GM21717 (cell line): ENCODE measurements at regions not wholly inside any gene's neighbourhood (a gene's known extent, or its start where the extent isn't known, plus 50 kb on each side); places are given as distances from the start of the nearest gene placed in this dataset.
"Not testable (repeated sequence)": the region's sequence is repeated elsewhere in the genome, so short reads cannot be mapped to it uniquely, and the experiment has no call there.

Experiments used
- ATAC-seq: cut with Tn5 transposase; IDR thresholded peaks from one replicate; pipeline ENCODE4 v1.9.1; 2021; ENCODE audit warnings: mild to moderate bottlenecking, moderate library complexity; ENCODE audit not compliant: unreplicated experiment

DNA sequence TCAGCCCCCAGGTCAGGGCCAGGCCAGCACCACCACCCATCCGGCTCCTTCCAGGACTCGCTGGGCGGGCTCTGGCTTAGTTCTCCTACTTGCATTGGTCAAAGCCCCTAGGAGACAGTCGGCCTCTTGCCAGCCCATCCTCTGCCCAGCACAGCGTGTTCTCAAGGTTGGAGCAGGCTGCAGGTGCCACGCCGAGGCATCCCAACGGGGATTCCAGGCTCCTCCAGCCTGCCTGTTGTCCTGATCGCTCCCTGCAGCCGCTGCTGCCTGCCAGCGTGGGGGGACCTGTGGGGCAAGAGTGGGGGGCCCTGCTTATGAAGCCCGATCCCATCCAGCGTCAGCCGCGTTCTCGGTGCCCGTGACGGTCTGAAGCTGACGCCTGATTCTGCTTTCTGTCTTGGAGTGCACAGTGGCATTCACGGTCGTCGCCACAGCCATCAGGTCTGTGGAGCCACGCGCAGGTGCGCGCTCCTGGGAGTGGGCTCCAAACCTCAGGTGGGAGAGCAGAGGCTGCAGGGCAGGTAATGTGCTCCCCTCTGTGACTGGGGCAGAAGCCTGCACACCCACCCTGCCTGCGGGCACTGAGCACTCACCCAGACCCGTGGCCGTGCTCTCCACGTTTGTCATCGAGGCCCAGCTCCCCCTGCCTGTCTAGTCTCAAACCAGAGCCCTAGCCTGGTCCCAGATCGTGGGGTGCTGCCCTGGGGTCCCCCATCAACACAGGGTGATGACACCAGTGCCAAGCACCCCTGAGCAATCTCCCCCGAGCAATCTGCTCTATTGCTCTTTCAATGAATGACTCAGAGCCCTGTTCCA, 991.6 kb downstream of the BRD1 start:
- ATAC-seq: no peak

DNA sequence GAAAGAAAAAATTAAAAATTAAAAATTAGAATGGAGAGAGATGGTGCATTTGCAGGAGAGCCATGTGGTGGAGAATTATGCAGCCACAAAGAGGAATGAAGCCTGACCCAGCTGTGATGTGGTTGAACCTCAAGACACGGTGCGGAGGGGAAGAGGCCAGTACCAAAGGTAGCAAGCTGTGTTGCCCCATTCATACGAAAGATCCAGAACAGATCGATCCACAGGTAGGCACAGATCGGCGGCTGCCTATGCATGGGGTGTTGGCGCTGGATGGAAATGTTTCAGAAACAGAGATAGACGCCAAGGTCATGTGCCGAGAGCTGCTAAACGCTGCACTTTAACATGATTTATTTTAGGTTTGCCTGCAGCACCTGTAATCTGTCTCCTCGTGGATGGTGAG, 992.3 kb downstream of the BRD1 start:
- no peak for ATAC-seq

DNA sequence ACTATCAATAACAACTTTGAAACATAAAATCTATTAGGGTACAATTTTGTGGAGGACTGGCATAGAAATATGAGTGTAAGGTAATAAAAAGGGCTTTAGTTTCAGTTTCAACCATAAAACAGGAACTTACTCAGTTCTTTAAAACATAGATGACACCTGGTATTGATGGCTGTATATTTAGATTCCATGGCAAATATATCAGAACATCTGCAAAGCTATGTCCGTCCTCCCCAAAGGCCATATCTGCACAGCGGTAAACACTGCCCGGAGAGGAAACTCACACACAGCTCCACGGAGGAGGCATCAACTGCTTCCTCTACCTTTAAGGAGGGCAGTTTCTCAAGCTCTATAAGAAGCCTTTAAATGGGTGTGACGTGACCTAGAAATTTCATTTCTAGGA, 993.3 kb downstream of the BRD1 start:
- no peak for ATAC-seq

DNA sequence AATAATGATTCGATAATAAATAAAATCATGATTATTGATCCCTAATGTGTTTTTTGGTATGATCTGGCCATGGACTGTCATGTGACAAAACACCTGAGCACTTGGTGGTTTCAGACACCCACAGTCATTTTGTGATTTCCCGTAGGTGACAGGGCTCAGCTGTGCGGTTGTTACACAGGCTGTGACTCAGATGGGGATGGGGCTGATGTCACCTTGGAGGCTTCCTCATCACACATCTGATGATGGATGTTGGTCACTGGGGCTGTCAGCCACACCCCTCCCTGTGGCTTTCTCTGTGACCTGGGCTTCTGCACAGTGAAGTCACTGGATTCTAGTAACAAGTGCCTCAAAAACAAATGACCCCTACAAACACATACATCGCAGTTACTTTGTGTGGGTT, 995.1 kb downstream of the BRD1 start:
- no peak for ATAC-seq

DNA sequence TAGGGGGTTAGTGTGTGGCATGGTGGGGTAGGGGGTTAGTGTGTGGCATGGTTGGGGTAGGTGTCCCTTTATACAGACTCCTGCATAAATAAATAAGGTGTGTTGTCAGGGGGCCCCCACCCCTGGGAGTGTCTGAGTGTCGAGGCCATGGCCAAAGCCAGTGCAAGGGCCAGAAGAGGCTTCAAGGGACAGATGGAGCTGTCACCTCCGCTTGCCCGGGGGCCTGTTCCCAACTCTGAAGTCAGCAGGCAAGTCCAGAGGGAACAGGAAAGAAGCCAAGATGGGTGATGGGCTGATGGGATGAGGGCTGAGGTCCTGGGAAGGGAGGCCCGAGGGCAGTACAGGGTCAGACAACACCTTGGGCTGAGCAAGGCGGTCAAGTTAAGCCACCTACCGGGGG, 997.8 kb downstream of the BRD1 start:
- ATAC-seq: no peak

DNA sequence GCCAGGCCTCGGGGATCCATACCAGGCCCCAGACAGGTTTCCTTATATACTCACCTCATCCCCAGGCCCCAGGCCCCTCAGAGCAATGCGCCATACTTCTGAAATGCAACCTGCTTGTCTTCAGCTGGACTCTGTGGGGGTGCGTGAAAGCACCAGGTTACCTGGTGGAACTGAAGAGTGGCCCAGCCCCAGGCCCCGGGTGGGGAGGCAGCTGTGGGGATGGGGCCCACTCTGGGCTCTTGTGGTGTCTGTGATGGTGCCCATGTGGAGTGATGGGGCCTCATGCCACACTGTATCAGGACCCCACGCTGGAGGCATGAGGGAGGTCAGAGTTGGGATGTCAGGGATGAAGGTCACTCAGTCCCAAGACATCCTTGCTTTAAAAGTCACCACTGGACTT, 999.0 kb downstream of the BRD1 start:
- no peak for ATAC-seq

DNA sequence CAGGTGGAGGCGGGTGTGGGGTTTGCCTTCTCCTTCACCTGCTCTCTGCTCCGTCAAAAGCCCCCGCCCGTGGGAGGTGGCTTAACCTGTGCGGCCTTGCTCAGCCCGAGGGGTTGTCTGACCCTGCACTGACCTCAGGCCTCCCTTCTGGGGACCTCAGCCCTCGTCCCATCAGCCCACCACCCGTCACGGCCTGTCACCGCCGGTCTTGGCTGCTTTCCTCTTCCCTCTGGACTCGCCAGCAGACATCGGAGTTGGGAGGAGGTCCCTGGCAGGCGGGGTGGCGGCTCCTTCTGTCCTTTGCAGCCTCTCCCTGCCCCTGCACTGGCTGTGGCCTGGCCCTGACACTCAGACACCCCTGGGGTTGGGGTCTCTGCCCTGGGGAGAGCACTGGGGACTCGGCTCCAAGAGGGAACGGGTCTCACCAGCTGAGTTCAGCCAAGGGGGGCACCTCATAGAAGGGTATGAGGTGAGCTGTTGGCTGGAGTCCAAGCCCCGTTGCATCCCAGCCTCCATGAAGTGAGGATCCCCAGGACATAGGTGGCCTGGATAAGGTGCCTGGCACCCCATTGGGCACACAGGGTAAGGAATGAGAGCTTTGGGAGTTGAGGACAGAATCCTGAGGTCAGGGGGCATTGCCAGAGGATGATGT, 999.6 kb downstream of the BRD1 start:
- no peak for ATAC-seq

DNA sequence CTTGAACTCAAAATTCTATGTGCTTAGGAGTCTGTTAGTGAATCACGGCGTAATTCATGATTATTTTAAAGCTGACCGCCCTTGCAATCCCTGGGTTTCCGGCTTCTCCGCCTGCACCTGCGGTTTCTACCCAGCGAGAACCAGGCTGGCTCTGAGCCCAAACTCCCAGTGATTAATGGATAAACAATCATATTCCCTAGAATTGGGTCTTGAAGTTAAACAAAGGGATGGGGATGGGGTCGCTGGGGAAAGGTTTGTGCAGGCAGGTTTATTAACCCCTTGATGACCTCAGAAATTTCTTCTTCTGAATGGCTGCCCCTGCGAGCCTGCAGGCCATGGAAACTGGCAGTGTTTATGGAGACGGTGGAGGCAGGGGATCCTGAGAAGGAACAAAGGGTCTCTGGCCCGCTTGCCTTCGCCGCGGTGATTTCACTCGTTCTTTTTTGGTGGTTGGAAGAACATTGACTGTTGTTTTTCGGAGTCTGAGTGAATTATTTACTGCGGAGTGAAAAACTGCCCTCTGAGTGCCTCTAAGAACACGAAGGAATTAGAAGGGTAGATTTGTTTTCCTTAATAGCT, 1000.3 kb downstream of the BRD1 start:
- no peak for ATAC-seq

DNA sequence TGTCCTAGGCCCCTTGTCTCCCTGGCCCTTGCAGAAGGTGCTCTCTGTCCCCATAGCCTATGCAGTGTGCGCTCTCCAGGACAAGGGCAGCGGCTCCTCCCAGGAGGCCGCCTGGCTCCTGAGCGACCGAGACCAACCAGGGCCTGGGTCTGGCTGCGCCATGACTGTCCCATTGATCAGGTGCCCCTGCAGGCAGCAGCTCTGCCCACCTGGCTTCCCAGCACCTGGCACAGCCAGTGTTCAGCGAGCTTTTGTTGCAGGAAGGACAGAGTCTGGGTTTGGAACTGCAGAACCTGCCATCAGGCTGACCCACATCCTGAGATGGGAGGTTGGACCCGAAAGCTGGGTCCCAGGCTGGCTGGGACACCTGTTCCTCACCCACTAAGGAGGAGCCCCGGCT, 1001.1 kb downstream of the BRD1 start:
- ATAC-seq: no peak

DNA sequence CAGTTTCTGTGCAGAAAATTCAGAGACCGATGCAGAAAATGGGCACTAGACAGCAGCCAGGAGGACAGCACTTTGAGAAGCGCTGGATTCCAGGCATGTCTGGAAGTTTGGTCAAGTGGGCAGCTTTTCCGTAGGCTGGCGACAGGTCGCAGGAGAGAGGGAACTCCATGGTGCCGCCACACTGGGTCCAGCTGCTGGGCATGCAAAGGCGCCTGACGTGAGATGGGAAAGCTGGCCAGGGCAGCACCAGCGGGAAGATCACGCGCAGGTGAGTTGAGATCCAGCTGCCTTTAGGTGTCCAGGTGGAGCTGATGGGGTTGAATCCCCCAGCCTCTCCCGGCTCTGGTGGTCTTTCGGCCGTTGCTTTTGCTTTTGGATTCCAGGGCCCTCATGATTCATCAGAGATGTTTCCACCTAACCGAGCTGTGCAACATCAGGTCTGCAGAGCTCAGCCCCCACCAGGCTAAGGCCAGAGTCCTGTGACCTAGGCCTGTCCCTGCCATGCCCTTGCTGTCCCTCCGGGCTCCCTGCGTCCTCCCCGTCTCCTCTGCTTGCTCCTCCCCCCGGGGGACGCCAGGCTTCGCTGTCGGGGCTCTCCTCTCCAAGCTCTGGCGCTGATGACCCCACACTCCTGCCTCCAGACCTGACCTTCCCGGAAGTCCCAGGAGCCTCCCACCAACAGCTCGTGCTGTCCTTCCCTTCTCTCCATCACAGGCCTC, 1001.7 kb downstream of the BRD1 start:
- ATAC-seq: no peak

DNA sequence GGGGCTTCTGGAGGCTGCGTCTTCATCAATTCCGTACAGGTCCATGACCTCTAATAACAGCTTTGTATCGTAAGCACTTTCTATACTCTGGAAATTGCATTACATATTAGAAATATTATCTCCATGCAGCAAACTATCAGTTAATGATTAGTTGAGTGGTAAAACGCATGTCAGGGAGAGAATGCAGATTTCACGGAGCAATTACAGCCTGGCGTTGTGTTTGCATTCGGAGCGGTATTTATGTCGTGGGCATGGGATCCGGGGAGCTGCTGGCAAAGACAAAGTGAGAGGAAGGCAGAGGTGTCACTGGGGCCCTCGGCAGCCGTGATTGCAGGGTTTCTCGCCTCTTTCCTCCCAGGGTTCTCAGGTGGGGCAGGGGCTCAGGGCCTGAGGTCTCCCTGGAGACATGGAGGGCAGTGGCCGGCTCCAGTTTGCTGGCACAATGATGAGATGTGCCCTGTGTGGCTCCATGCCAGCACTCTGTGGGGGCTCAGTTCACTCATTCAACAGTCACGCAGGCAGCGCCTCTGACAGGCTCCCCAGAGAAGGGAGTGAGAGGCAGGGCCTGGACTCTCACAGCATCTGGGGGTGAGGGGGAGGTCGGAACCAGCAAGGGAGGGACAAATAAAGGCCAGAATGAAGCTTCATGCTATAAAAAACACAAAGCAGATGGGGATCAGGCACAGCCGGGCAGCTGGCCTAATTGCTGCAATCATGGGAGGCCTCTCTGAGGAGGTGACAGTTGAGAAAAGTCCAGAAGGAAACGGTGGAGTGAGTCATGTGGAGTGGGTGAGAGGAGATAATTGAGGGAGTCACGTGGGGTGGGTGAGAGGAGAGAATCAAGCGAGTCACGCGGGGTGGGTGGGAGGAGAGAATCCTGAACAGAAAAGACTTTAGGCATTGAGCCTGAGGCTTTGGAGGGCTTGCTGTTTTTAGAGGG, 1002.7 kb downstream of the BRD1 start:
- ATAC-seq: no peak

DNA sequence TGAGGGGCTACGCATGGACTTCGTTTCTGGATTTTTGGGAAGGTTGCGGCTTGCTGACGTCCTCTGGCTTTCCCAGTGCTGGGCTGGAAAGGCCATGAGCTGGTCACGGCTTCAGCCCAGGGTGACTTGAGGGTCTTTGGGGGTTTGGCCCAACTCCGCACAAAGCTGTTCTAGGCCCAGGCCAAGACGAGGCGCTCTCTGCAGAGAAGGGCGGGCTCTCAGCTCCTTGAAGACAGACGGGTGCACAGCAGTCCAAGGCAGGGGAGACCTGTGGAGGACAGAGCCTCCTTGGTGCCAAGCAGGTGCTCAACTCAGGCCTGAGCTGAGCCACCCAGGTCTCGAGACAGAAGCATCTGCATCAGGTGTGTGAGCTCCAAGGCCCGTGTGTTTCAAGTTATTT, 1003.7 kb downstream of the BRD1 start:
- ATAC-seq: no peak

DNA sequence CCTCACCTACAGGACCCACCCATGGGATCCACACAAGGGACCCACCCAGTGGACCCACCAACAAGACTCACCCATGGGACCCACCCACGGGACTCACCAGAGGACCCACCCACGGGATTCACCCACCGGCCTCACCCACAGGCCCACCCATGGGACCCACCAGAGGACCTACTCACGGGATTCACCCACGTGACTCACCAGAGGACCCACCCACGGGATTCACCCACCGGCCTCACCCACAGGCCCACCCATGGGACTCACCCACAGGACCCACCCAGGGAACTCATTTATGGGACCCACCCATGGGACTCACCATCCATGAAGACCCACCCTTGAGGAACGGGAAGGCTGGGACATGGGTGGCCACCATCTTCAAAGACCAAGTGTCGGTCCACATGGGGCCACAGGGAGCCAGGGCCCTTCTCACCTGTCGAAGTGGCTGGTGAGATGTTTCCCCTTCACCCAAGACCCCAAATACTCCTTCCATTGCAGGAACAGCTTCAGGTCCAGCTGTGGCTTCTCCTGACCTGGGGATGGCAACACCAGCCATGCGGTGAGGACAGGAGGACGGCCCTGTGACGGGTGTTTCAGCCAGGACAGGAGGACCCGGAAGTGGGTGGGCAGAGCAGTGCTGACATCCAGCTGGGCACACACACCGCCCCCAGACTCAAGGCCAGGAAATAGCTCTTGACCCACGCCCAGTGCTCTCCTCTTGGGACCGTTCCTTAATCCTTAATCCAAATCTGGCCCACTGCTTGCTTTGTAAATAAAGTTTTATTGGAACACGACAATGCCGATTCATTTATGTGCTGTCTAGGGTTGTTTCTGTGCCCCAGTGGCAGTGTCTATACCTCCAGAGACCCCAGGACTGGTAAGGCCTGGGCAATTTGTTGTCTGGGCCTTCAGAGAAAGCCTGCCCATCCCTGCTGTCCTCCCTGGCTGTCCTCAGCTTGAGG, 1005.1 kb downstream of the BRD1 start:
- no peak for ATAC-seq

DNA sequence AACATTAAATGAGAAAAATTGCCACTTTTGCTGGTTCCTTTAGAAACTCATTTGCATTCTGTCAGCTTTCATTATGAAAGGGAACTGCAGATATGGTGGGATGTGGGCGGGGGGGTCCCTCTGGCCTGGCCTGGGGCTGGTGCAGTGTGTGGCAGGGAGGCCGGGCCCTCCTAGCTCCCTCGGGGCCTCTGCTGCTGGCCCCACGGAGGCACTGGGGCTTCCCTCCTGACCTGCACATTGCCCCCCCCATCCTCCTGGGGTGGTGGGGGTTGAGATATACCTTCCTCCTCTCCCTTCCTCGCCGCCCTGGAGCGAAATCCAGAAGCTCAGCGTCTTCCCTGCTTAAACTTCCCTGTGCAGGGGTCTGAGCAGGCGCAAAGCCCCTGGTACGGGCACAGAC, 1005.9 kb downstream of the BRD1 start:
- no peak for ATAC-seq

DNA sequence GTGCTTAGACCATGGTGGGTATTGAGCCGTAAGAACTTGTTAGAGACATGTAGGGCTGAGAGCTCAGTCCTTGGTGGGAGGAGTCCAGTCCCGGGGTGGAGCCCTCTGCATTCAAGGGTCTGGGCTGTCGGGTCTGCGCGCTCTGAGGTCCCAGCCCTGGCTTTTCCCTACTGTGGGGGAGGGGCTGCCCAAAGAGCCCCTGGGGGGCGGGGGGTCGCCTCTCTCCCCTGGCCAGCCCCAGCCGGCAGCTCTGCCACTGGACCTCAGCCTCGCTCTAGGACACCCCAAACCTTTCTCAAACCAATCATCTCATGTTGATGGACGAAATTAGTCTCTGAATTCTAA, 1006.4 kb downstream of the BRD1 start:
- no peak for ATAC-seq

DNA sequence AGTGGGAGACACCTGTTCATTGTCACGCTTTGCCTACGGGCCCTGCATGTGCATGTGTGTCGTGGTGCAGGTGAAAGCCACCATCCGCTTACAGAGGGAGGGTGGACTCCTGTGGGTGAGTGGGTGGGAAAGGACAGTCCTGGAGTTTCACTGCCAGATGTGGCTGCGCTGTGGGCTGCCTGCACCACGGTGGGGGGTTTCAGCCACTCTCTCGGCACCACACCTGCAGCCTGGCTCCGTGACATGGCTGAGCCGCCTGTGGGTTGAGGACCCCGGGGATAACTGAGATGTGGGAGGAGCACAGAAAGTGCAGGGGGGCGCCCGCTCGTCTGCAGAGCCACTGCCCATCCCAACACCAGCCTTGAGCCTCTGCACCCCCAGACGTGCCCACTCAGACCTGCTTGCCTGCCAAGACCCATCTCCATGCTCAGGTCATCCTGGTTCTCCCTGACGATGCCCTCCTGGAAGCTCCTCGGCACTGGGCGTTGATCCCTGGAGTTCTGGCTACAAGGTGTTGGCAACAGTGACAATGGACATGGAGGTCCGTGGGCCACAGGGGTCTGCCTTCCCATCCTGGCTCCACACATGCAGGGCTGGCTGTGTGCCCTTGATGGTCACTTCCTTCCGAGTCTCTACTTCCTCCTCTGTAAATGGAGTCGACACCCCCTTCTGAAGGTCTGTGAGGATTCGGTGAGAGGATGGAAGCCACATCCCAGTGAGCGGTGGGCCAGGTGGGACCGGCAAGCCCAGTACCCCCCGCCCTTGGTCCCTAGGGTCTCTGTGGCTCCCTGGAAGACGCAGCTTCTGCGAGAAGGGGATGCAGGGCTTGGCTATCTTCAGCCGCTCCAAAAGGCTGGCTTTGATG, 1007.0 kb downstream of the BRD1 start:
- ATAC-seq: no peak

DNA sequence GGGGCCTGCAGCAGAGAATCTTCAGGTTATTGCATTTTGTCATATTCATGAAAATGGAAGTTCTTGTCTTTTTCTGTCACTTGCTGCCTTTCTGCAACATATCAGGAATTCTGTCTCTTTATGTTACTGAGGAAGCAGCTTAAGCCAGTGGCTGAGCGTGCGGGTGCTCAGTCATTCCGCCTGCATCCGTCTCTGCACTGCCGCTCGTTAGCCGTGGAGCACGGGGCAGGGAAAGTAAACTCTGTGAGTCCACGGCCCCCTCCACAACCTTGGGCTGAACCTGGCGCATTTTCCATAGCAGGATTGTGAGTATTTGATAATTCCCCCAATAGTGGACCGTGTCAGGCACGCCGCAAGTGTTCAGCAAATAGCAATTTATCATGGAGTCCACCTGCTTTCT, 1007.7 kb downstream of the BRD1 start:
- no peak for ATAC-seq

DNA sequence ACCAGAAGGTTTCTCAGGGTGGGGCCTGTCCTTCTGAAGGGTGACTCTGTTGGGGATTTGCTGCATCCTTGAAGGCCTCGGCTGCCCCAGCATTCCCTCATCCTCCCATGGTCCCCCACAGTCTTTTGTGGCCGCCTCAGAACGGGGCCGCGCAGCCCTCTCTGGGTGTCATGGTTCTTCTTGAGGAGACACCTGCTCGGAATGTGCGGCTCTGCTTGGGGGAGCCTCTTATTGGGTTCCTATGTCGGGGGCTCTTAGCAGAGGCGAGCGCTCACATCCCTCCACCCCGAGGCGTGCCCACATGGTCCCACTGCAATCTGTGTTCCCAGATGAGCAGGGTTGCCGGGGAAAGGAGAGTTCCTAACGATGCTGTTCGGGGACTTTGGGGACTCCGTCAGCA, 1008.4 kb downstream of the BRD1 start:
- no peak for ATAC-seq

DNA sequence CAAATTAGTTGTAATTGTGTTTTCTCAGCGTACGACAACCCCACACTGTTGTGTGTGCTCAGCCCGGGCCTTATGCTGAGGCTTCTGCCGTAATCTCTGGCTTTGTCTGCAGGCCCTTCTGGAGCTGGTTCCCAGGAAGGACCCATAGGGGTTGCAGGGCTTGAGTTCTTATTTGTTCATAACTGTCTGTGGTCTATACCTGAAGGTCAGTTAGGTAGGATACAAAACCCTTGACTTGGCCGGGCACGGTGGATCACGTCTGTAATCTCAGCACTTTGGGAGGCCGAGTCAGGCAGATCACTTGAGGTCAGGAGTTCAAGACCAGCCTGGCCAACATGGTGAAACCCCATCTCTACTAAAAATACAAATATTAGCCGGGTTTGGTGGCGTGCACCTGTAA, 1010.2 kb downstream of the BRD1 start:
- not testable (repeated sequence) for ATAC-seq
